Erythroblast (primary cell): ENCODE measurements at regions not wholly inside any gene's neighbourhood (a gene's known extent, or its start where the extent isn't known, plus 50 kb on each side); places are given as distances from the start of the nearest gene placed in this dataset.

Source experiments
- GATA1 ChIP-seq: IDR thresholded peaks from 2 replicates; pipeline ENCODE4 v1.6.1; 2011; ENCODE audit warnings: low read depth, mild to moderate bottlenecking, control low read depth, low read length, moderate library complexity
- POLR2A ChIP-seq: IDR thresholded peaks from 2 replicates; pipeline ENCODE4 v1.6.1; 2011; ENCODE audit warnings: mild to moderate bottlenecking, low read length

- no peak for TF ChIP-seq POLR2A
- no peak for TF ChIP-seq GATA1
These were observed 574.7 kb upstream of the ZP4 start for GRCh38 chr1:238465449-238465848.
